Chondrocyte (in vitro differentiated cells): ENCODE measurements at regions not wholly inside any gene's neighbourhood (a gene's known extent, or its start where the extent isn't known, plus 50 kb on each side); places are given as distances from the start of the nearest gene placed in this dataset.

Experiments
- DNase-seq: peaks from one replicate; pipeline ENCODE4 v3.0.0; 2021; ENCODE audit warnings: mixed read lengths, low spot score
- H3K27ac Mint-ChIP-seq: one replicate; pipeline ENCODE4 v1.8.0; 2021; ENCODE audit warnings: mild to moderate bottlenecking, moderate library complexity, mixed read lengths; ENCODE audit not compliant: unreplicated experiment
- H3K27me3 Mint-ChIP-seq: 2 replicates; pipeline ENCODE4 v1.8.0; 2021; ENCODE audit warnings: low read depth, mixed read lengths
- H3K36me3 Mint-ChIP-seq: 2 replicates; pipeline ENCODE4 v1.8.0; 2021; ENCODE audit warnings: low read depth, mixed read lengths
- H3K4me1 Mint-ChIP-seq: 2 replicates; pipeline ENCODE4 v1.8.0; 2021; ENCODE audit warnings: low read depth, mild to moderate bottlenecking, mixed read lengths
- H3K4me3 Mint-ChIP-seq: one replicate; pipeline ENCODE4 v1.8.0; 2021; ENCODE audit warnings: mild to moderate bottlenecking, moderate library complexity, mixed read lengths; ENCODE audit not compliant: unreplicated experiment
- H3K9me3 Mint-ChIP-seq: 2 replicates; pipeline ENCODE4 v1.8.0; 2021; ENCODE audit warnings: low read depth, mixed read lengths
- TF ChIP-seq, protein P1 (sequence below): fragments of 200-600 bp; sonication (generic); IDR thresholded peaks from 2 replicates; pipeline ENCODE4 v1.5.0; 2021; ENCODE audit warnings: antibody characterized with exemption, mild to moderate bottlenecking, moderate library complexity

DNA sequence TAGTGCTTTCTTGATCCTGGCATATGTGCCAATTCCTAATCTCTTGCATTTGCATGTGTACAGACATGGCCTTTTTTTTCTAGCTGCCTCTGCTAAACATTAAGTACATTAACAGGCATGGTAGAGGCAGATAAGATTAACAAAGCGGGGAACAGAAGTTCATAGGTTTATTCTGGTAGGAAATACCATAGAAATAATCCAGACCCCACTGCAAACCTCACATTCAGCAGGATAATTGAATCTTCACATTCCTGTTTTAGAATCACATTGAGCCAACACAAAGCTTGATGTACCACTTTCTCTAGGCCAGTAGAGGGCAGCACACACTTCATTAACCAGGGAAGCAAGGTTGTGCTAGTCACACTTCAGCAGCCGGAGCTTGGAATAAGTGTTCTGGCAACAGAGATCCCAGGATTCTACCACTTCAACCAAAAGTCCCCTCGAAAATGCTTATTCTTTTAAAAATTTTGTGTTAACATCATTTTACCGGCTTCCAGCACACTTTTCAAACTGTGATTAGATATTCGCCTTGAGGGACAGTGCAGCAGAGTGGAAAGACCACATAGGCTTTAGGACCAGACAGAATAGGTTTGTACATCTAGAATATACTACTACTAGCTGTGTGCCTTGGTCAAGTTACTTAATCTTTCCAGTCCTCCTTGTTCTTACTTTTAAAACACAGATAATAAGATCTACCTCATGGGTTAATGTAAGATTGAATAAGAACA is 420.2 kb upstream of the CHST9 start:
- no peak for DNase-seq
- H3K9me3 Mint-ChIP-seq, result peaks cover 8% of the 10 kb centered on the region
- H3K4me3 Mint-ChIP-seq, result no peak overlapping the region
- no peaks in the 10 kb centered on the region for H3K27me3 Mint-ChIP-seq
- H3K4me1 Mint-ChIP-seq, result peaks cover 10% of the 10 kb centered on the region
- H3K27ac Mint-ChIP-seq, result no peak overlapping the region
- no peaks in the 10 kb centered on the region for H3K36me3 Mint-ChIP-seq
- TF ChIP-seq, protein P1, sequence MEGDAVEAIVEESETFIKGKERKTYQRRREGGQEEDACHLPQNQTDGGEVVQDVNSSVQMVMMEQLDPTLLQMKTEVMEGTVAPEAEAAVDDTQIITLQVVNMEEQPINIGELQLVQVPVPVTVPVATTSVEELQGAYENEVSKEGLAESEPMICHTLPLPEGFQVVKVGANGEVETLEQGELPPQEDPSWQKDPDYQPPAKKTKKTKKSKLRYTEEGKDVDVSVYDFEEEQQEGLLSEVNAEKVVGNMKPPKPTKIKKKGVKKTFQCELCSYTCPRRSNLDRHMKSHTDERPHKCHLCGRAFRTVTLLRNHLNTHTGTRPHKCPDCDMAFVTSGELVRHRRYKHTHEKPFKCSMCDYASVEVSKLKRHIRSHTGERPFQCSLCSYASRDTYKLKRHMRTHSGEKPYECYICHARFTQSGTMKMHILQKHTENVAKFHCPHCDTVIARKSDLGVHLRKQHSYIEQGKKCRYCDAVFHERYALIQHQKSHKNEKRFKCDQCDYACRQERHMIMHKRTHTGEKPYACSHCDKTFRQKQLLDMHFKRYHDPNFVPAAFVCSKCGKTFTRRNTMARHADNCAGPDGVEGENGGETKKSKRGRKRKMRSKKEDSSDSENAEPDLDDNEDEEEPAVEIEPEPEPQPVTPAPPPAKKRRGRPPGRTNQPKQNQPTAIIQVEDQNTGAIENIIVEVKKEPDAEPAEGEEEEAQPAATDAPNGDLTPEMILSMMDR, result peak; percentile 95

DNA sequence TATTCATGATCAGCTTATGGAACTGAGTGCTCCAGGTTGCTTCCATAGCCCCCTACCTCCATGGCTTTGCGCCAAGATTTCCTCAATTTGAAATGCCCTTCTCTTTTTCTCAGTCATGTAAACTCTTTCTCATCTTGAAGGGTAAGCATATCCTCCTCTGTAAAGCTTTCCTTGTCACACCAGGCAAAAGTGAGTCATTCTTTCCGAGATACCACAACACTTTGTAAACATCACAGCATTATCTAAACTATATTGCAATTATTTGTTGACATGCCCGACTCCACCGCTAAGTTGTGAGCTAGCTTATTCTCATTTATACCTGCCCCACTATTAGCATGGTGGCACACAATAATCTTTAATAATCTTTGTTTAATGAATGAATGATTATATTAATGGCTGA is 419.5 kb upstream of the CHST9 start:
- no peak overlapping the region for H3K4me3 Mint-ChIP-seq
- peak overlapping the region; percentile 58 for H3K27ac Mint-ChIP-seq
- no peaks in the 10 kb centered on the region for H3K36me3 Mint-ChIP-seq
- TF ChIP-seq, protein P1, result no peak
- DNase-seq, result no peak
- H3K9me3 Mint-ChIP-seq, result peaks cover 8% of the 10 kb centered on the region
- peaks cover 10% of the 10 kb centered on the region for H3K4me1 Mint-ChIP-seq
- no peaks in the 10 kb centered on the region for H3K27me3 Mint-ChIP-seq

DNA sequence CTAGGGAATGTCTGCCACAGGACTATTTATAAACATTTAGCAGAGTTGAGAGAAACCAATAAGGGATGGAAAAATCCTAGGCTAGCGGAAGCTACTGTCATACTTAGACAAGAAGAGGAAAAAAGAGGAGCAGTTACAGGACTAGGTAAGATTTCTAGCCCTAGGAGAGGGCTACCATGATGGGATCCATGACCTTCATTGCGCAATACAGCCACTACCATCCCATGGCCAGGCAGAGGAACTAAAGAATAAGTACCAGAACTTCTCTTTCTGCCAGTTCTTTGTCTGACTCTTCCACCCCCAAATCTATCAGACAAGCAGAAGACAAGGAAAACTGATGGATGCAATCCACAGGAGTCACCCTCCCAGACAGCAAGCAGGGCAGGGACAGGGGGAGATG is 417.0 kb upstream of the CHST9 start:
- no peak overlapping the region for H3K27ac Mint-ChIP-seq
- peaks cover 8% of the 10 kb centered on the region for H3K9me3 Mint-ChIP-seq
- DNase-seq, result no peak
- H3K4me3 Mint-ChIP-seq, result no peak overlapping the region
- H3K36me3 Mint-ChIP-seq, result no peaks in the 10 kb centered on the region
- peaks cover 10% of the 10 kb centered on the region for H3K4me1 Mint-ChIP-seq
- TF ChIP-seq, protein P1, result no peak
- no peaks in the 10 kb centered on the region for H3K27me3 Mint-ChIP-seq

DNA sequence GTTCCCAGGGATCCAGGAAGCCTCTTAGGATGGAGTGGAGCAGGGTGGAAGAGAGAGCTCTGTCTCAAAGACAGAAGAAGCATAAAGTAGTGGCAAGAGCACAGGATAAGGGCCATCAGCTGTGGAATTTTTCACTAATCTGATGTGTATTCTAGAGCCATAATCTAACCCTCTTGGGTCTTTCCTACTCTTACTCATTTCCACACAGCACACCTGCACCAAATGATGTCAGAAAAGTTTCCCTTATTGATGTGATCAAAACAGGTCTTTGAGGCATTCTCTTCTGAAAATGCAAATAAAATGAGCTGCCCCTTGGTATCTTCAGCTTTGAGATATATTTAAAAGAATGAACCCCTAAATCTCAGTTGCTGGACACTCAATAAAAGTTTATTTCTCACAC is 415.1 kb upstream of the CHST9 start:
- no peak for DNase-seq
- no peak overlapping the region for H3K27ac Mint-ChIP-seq
- TF ChIP-seq, protein P1, result no peak
- H3K4me1 Mint-ChIP-seq, result peaks cover 7% of the 10 kb centered on the region
- H3K27me3 Mint-ChIP-seq, result no peaks in the 10 kb centered on the region
- H3K9me3 Mint-ChIP-seq, result peaks cover 8% of the 10 kb centered on the region
- no peaks in the 10 kb centered on the region for H3K36me3 Mint-ChIP-seq
- no peak overlapping the region for H3K4me3 Mint-ChIP-seq

DNA sequence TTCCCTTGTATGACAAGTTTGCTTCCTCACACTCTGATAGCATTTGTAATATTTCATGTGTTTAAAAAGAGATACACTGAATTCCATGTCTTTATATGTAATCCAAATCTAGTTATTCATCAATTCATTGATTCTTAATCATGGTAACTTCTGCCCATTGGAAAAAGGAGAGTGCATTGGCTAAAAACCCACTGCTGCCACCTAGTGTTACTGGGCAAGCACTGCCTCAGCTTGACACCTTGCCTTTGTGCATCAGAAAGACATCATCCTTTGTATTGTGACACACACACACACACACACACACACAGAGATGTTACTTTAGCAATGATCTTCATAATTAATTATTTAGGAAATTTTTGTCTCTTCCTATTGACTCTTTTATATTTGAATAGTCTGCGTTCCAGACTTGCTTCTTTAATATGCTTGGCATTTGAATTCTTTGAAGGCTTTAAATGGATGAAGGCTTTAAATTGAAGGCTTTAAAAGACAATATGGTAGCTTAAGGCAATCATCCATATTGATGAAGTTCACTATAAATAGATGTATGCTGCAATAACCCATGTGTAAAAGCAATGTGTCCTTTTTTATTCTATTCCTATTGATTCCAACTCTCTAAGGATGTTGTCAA is 414.2 kb upstream of the CHST9 start:
- TF ChIP-seq, protein P1, result peak; percentile 95
- no peak overlapping the region for H3K4me3 Mint-ChIP-seq
- DNase-seq, result no peak
- H3K27me3 Mint-ChIP-seq, result peaks cover under 1% of the 10 kb centered on the region
- no peak overlapping the region for H3K27ac Mint-ChIP-seq
- H3K4me1 Mint-ChIP-seq, result peaks cover under 1% of the 10 kb centered on the region
- H3K36me3 Mint-ChIP-seq, result no peaks in the 10 kb centered on the region
- H3K9me3 Mint-ChIP-seq, result peaks cover 8% of the 10 kb centered on the region
